Right forelimb (tissue), 1 donor: ENCODE measurements at regions not wholly inside any gene's neighbourhood (a gene's known extent, or its start where the extent isn't known, plus 50 kb on each side); places are given as distances from the start of the nearest gene placed in this dataset.

Experiments used
- DNase-seq: peaks from one replicate; pipeline ENCODE4 v3.0.0-alpha.2; 2018

DNA sequence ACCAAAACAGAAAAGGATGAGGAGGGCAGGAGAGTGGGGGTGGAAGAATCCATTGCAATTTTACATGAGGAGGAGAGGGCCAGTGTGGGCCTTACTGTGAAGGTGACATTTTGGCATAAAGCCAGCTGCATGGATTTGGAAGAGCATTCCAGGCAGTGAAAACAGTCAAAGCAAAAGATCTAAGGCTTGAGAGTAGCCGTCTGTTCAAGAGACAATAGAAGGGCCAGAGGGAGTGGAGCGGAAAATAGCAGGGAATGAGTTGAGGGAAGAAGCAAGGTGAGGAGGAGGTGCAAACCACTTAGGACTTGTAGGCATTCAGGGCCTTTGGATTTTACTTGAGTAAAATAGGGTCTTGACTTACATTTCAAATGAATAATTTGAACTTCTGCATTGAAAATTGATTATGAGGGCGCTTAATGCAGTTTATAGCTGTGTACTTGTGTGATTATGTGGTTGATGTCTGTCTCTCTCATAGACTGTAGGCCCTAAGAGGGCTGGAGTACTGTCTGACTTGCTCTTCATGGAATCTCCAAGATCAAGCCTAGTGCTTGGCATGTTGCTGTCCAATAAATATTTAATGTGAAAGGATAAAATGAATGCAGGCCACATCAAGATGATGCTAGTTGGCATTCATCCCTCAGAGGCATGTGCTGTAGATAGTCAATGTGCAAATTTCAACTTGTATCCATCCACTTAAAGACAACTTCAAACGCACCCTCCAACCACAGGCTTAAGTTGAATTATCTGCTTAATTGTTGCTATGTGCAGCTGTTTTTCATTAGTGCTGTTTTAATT, 772.1 kb upstream of the RBFOX1 start:
- no peak for DNase-seq

DNA sequence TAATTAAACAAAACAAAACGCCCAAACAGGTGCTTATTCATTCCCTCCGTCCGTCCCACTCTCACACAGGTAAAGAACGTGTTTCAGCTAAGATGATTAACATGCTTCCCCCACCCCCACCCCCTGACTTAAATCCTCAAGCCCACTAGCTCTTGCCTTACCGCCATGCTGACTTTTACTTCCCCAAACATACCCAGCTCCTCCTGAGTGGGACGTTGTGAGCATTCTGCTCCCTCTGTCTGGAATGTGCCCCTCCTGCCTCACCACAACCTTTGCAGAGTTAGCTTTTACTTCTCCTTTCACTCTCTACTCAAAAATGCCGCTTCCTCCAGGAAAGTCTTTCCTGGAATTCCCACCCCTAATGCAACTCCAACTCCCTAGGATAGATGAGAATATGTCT, 774.0 kb upstream of the RBFOX1 start:
- DNase-seq, result no peak

DNA sequence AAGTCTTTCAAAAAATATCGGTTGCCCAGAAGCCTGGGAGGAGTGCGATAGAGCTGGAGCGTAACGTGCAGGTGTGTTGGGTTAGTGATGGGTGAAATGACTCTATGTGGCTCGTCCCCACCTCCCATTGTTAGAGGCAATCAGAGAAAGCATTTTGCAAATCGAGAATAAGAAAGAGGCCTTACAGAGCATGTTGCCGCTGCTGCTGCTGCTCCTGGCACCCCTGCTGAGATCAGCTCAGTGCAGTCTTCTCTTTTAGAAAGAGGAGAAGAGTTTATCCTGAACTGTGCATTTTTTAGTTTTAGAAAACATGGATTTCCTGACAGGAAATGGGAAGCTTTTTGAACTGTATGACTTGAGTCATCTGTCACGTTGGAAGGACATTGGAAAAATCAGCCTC, 774.5 kb upstream of the RBFOX1 start:
- DNase-seq, result no peak

DNA sequence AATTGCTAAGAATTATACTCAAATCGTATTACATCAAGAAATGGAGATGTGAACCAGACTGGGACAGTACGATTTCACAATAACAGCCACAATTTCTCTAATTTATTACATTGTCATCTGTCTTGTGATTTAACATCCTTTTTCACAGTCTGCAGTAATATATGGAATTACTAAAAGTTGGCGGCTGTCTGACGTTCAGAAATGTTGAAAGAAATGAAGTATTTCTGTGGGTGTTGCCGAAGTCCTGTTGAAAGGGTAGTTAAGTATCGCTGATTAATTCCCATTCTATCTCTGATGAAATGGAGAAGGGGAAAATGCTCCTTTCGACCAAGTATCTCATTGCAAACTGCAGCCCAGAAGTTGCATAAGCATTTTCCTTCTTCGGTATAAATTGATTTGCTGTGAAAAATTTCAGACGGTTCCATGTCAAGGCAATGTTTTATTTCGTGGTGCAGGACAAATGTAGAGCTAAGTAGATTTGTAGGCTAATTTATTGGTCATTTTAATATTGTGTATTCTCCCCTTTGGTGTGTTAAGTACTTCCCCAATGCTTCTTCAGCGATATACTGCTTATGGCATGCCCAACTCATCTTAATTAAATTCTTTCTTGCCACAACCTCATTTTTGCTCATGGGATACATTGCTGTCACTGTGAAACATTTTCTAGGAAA, 775.2 kb upstream of the RBFOX1 start:
- DNase-seq, result no peak

DNA sequence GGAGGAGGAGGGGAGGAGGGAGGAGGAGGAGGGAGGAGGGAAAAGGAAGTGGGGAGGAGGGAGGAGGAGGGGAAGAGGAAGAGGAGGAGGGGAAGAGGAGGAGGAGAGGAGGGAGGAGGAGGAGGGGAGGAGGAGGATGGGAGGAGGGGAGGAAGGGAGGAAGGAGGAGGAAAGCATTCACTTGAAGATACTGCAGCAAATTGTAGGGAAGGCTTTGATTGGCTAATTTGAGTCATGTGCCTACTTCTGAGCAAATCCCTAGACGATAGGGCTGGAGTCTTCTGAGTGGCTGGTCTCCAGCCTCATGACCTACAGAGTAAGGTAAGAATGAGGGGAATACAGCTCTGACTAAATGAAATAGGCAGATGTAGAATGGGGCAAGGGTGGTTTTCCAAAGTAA, 783.2 kb upstream of the RBFOX1 start:
- no peak for DNase-seq

DNA sequence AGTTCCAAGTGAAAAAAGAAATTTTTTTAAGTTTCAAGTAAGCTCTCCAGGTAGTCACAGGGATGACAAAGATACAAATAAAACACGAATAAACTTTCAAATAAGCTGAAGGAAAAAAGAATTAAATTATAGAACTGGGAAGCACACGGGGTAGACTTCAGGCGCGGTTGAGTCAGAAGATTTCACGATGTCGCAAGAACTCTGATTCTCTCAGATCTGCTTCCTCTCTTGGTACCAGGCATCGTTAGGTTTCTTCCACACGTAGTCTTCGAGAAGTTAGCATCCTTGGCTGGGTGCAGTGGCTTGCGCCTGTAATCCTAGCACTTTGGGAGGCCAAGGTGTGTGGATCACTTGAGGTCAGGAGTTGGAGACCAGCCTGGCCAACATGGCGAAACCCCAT, 784.1 kb upstream of the RBFOX1 start:
- DNase-seq, result no peak

DNA sequence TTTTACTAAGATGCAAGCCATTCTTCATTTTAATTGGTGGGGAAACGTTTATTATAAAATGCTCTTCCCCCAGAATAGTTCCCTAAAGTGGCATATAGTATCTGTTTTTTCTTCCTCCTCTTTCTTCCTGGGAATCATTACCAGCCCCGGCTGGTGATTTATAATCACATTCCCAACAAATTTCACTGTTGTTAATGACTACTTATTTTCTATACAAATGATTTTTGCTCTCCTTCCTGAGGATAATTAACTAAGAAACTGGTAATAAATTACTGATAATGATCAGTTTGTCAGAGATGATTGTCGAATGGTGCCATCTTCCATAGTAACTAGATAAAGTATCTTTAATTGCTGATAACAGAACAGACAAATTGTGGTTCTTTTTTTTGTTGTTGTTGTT, 785.5 kb upstream of the RBFOX1 start:
- DNase-seq, result no peak

DNA sequence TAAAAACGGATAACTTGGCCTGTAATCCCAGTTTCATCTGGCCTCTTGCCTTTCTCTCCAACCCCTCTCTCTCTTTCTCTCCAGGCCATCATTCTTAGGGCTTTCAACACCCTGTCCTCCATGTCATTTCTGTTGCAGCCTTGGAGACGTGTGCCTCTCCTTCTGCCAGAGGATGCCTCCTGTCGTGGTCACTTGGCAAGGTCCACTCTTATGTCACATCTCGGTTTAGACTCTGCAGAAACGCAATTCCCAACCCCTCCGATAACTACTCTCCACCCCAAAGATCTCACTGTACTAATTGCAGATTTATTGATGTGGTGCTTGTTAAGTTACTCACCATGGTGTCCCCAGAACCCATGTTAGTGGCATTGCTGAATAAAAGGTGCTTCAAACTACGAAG, 787.3 kb upstream of the RBFOX1 start:
- no peak for DNase-seq

DNA sequence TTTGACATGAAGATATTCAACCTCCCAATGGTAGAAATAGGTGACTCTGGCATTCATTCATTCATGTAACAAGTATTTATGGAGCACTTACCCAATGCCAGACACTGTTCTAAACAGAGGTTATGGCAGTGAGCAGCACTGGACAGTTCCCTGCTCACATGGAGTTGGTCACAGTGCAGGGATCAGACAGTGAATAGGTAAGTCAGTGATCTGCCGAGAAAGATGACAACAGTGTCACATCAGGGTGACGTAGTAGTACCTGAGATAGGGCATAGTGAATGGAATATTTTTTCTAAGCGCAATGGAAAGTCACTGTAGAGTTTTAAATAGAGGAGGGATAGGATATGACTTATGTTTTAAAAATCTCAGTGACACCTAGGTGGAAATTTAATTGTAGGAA, 791.4 kb upstream of the RBFOX1 start:
- DNase-seq, result no peak

DNA sequence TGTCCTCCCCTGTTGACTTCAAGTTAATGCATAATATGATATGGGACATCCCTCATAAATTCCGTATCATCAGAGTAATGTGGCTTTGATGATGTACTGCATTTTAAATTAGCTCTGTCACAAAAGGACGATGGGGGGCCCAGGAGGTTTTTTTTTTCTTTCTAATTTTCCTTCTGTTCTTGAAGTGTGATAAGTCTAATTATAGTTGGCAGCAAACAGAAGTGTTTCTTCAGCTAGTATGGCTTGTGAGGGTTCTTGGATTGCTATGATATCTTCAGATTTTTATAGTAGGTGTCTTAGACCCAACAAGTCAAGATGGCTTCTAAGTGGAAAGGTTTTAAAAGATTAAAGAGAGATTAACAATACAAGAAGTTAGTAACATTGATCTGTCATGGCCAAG, 796.2 kb upstream of the RBFOX1 start:
- no peak for DNase-seq

DNA sequence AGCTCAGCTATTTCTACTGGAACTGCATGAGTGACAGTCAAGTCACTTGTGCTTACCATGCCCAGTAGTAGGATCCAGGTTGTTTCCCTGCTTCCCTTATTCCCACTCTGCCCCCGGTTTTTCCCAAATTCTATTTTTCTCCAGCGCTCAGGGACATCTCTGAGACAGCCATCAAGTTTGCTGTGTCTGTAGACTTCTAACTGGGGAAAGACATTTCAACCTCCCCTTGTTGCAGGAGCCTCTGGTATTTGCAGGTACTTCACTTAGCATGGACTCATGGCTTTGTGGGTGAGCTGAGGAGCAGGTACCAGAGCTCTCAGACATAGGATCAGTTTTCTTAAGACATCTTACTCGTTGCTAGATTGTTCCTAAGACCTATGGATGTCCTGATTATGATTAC, 801.6 kb upstream of the RBFOX1 start:
- no peak for DNase-seq

DNA sequence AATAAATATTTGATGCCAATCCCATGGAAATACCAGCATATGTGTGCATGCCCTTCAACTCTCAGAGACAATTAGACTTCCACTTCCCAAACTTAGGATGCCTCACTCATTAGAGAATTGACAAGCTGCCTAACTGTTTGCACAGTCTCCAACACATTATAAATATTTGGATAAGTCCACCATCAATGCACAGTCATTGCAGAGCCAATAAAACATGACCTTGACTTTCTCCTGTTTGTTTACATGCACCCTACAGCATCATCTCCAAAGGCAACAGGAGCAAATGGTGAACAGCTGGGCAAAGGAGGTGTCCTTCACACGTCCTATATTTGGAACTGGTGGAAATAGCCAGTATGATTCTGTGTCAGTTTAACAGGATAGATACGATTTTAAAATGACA, 804.4 kb upstream of the RBFOX1 start:
- DNase-seq, result no peak

DNA sequence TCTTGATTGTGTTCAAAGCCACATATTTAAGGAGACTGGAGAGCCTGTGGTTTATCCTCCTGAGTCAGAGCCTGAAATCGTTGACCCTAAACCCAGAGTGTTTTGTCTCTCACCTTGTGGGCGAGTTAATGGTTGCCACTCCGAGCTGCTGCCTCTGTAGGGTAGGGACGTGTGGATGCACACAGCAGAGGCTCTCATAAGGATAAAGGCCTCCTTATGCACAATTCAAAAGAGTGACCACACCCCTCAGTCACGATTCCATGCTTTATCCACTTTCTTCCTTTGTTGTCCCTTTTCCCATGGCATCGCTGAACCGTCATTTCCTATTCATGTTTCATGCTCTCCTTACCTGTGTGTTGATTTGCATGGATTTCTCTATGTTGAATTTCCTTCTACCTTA, 805.0 kb upstream of the RBFOX1 start:
- no peak for DNase-seq

DNA sequence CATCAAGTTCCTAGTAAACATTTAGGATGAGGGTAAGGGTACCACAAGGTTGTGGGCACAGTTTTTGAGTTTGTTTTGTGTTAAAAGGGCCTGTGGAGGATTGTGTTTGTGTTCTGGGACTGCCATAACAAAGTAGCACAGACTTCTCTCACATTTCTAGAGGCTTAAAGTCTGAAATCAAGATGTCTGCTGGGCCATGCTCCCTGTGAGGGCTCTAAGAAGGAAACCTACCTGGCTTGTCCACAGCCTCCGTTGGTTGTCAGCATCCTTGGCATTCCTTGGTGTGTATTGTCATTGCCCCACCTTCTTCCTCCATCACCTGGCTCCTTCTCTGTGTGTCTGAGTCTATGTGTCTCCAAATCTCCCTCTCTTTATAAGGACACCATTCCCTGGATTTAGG, 808.1 kb upstream of the RBFOX1 start:
- no peak for DNase-seq

DNA sequence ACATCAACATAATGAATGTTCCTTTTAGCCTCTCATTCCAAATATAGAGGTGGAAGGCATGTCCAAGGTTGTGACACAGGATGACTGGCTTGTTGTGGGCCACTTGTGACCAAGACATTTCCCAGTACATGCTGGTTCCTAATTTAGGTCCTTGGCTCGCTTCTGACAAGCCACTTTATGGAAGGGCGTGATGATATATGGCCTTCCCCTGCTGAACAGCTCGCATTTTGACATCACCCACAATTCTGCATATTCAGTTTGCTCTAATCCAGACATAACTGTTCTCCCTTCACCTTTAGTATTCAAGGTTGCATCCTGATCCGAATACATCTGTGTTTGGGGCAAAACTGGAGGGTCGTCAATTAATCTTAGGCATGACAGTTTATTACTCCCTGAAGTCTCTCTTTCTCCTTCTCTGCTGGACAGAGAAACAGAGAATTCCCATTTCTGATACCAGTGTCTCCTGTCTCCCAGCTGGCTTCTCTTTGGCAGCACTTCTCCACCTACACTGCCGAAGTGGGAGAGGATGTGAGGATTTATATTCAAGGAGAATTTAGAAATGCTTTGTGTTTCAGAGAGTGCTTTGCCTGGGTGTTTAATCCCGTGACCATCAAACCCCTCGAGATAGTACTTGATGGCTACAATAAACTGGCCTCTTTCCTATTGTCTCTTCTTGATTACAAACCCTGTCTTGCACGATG, 815.5 kb upstream of the RBFOX1 start:
- DNase-seq, result no peak

DNA sequence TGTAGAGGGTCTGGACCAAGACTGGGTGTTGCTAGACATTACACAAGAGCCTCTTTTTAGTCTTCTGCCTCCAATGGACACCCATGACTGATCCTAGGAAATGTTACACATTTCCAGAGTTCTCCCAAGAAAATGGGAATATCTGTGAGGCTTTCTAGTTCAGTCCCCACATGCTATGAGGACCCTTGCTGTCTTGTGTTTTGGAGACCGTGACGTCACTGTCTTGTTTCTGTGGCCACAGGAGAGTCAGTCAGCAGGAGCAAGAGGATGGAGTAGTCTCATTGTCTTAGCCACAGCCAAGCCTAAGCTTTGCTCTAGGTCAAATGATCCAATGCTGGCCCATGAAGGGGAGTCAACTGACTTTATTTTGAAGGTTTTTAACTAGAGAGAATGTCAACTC, 820.1 kb upstream of the RBFOX1 start:
- DNase-seq, result no peak

DNA sequence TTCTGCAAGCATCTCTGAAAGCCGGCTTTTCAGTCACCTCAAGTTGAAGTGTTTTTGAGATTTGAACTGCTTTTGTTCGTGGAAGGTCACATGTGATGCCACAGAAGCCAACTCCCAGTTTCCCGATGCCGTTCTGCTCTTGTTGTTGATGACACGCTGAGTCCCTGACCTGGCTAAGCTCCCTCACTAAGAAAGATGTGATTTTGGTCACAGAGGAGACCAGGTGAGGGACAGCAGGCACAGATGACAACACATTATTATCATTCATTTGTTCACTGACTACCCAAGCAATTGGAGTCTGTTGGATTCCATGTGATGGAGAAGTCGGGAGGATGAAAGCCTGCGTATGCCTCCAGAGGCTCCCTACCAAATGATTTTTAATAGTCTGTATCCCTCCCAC, 822.4 kb upstream of the RBFOX1 start:
- no peak for DNase-seq

DNA sequence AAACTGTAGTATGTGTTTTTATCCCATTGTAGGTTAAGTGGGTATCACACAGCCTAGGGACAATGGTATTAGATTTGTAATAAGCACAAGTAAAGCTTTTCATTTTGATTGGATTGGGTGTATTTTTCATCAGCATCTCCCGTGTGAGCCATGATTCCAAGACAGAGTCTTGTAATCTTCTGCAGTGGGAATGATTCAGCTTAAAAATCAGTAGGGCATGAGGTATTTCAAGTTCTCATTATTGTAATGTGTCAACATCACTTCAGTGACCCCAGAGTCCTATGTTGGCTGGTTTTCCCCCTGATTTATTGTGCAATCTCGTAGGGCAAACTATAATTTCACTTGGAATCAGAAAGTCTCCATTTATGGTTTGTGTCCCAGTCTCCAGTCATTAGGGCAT, 833.2 kb upstream of the RBFOX1 start:
- DNase-seq, result no peak

DNA sequence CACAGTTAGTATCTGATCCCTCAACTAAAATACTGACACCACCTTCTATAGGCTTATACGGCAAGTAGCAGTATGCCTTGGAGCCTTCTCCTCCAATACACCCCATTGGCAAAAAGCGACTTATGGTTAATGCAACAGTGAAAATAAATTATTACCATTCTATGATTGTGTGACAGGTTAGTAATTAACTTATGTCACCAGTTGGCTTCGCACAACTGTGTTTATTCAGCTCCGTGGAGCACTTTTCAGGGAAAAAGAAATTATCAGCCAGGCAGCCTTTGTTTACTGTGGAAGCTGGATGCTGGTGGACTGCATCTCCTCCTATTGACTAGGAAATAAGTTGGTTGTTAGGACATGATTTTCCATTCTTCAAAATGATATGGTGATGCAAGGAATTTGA, 833.8 kb upstream of the RBFOX1 start:
- DNase-seq, result no peak

DNA sequence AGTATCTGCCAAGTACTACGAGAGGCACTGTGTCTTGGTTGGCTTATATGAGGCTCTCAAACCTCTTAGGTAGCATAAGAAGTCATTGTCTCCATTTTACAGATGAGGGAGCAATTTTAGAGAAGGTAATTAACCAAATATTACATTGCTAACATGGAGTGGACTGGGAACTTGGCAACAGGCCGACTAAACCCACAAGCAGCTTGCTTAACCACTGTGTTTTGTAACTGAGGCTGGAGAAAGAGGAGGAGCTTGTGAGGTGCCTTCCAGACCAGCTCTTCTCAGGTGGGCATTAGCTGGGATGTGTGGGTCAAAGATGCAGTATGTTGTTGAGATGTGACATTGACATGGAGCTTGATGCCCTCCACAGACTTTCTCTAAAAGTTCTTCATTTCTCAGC, 835.6 kb upstream of the RBFOX1 start:
- no peak for DNase-seq

DNA sequence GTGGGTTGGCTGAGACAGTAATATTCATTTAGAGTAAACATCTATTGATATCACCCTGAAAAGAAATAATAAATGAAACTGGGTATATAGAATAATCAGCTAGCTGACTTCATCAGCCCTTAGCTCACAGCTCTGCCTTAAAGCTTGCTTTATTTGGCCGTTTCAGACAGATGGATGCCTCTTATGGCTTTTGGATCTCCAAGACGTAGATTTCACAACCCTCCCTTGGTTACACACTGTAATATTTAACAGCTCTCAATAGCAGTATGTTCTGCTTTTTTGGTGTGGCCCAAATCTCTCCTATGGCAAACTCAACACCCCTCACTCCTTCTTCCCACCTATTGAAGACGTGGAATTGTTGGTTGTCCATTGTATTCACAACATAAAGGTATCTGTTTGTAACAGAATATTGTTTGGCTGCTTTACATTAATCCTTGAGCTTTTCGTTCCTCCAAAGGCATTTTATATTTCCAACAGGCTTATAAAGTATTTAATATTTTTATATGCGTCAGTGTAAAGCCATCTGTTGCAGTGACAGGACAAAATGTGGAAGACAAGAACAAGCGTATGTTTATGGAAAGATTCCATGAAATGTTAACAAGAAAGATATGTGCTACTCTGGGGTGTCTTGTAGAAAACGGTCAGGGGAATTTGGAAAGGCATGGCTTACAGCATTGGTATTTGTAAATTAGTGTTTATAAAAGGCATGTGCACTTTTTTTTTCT, 837.0 kb upstream of the RBFOX1 start:
- no peak for DNase-seq

DNA sequence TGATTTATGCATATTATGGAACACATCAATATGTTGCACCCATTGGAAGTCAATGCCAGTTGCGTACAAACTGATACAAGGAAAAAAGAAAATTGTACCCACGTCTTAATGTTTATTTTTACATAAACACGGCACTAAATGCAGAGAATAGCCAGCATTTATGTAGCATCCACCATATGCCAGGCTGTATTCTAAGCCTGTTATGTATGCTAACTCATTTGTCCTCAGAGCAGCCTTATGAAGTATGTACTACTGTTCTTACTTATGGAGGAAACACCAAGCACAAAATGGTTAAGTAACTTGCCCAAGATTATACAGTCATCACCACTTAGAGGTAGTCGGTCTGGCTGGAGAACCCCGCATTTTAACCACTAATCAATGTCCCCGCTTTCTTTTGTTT, 837.9 kb upstream of the RBFOX1 start:
- DNase-seq, result no peak

DNA sequence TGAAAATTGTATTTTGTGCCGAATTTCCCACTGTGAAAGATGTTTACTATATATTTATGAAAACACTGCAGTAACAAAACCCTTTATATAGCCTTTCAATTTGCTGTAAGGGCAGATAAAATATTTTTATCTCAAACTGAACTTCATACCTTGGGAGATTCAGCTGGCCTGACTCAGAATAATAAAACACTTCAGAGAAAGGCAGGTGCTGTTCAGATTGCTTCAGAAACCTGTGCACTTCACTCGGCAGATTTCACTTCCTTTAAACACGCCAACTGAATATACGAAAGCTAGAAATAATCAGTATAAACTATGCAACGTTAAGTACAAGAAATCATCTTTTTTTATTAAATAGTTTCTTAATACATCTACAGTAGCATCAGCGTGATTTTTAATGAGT, 839.1 kb upstream of the RBFOX1 start:
- DNase-seq, result no peak

DNA sequence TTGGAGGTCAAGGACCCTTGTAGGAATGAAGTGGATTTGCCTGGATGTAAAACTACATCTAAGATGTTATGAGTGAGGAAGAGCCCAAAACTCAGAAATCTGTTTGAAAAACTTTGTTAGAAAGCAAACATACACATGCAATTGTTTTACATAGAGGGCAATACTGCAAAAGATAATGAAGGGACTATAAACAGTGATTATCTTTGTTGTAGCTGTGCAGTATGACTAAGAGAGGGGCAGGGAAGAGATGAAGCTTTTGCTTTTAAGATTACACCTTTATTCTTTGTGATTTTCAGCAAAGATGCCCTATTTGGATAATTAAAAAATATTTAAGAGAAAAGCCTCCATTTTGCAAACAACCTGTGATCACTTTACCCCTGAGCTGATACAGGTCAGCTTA, 839.9 kb upstream of the RBFOX1 start:
- DNase-seq, result no peak
